ENCODE measurements at regions not wholly inside any gene's neighbourhood (a gene's known extent, or its start where the extent isn't known, plus 50 kb on each side); places are given as distances from the start of the nearest gene placed in this dataset.

- DNase-seq (ENCODE audit: low spot score) = no peak
Measured at GRCh38 chr3:105214590-105214989, 152.1 kb upstream of the ALCAM start.

DNA sequence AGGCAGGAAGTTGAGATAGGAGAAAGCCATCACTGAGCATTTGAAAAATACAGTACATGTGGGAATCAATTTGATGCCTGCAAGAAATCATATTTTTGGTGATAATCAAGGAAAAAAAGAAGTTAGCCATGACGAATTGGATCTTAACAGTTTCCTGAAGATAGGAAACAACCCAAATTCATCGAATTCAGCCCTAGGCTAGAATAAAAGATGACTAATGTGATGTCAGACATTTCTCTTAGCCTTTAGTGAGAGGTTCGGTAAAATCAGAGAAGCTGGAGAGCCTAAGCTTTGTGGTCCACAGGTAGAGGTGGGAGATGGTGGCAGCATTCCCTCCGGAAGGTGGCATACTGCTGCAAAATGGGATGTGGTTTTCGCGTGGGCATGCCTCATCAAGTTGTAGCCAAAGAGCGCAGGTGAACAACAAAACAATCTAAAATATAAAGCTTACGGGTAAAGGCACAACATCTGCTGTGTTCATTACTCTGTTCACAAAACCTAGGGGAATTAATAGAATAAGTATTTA lies 144.1 kb upstream of the ALCAM start:
- DNase-seq (ENCODE audit: low spot score) = no peak

DNA sequence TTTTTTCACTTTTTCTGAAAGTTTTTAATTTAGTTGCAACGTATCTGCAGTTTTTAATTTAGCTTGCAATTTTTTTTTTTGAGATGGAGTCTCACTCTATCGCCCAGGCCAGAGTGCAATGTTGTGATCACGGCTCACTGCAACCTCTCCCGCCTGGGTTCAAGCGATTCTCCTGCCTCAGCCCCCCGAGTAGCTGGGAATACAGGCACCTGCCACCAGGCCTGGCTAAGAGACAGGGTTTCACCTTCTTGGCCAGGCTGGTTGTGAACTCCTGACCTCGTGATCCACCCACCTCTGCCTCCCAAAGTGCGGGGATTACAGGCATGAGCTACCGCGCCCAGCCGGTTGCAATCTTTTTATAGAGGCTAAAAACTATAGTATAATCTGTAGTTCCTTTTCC lies 142.9 kb upstream of the ALCAM start:
- no peak for DNase-seq (ENCODE audit: low spot score)

DNA sequence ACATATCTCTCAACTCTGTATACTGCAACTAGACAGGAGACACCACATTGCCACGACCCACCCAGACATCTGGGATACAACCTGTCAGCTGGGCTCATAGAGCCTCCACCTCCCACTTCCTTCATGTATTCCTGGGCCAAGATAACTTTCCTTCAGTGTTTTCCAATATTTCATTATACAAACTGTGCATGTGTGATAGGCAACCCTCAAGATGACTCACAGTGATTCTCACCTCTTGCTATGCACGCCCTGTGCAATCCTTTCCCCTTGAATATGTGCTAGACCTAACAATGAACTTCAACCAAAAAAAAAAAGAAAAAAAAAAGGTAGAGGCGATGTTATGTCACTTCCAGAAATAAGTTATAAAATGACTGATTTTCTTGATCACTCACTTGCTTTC lies 138.0 kb upstream of the ALCAM start:
- no peak for DNase-seq (ENCODE audit: low spot score)

DNA sequence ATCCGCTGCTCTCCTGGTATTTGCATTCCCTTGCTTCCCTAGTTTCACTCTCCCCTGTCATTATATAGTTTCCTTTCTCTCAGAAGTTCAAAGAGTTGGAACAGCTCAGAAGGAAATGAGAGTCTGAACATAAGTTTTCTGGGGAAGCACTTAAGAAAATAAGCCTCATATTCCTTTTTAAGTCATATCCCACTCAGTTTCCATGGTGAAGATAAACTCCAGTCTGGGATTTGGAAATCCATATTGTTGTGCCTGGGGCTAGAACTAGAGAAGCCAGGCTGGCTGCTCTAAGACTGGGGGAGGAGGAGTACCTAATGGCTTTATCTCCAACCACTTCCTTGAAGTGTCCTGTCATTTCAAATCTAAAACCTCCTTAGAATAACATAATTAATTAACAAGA lies 134.2 kb upstream of the ALCAM start:
- no peak for DNase-seq (ENCODE audit: low spot score)

GRCh38 chr3:105233010-105233409 lies 133.7 kb upstream of the ALCAM start:
- no peak for DNase-seq (ENCODE audit: low spot score)

DNA sequence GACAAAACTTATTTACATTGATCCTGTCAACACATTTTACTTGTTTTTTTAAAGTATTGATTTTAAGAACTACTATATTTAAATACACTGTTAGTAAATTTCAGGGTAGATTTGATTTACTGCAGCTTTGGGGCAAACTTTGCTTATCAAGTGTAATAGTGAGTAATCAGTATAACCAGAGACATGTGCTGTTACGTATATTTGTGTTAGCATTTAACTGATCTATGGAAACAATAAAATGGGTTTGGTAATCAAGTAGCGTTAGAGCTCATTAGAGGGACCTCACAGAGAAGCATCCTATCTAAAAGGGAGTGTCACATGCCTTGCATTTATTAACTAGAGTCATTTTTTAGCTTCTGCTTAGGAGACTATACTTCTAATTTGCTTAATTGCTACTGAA lies 131.5 kb upstream of the ALCAM start:
- no peak for DNase-seq (ENCODE audit: low spot score)

DNA sequence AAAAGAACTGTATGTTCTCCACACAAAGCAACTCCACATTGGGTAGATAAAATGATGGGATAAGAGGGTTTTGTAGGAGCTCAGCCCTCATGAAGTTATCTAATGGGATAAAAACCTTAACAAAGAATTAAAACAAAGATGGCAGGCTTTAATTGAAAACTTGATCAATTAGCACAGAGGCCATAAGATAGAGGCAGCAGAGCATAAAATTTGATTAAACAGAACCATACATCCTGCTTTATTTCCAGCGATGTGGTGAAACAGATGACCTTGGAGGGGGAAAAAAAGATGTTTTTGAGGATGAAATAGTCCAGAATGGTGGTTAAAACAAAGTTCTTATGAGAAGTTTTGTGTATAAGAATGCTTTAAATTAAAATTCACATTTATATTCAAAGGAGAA lies 130.9 kb upstream of the ALCAM start:
- DNase-seq (ENCODE audit: low spot score) = no peak

GRCh38 chr3:105238367-105238766 lies 128.3 kb upstream of the ALCAM start:
- DNase-seq (ENCODE audit: low spot score) = no peak

DNA sequence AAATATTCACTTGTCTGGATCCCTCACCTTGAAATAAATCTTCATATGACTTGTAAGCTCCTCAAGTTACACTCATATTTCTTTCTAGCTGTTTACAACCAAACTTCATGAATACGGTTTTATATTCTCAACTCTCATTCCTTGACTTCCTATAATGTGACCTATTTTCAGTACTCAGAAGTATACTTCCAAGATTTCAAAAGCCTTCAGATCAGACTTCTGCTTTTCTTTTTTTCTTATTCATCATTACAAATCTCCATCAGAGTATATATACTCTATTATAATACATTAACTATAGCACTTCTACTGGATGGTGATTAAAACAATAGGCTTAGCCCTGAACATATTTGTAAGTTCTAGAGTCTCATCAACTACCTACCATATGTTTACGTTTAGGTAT lies 123.6 kb upstream of the ALCAM start:
- DNase-seq (ENCODE audit: low spot score) = no peak

GRCh38 chr3:105246536-105246935 lies 120.2 kb upstream of the ALCAM start:
- no peak for DNase-seq (ENCODE audit: low spot score)

DNA sequence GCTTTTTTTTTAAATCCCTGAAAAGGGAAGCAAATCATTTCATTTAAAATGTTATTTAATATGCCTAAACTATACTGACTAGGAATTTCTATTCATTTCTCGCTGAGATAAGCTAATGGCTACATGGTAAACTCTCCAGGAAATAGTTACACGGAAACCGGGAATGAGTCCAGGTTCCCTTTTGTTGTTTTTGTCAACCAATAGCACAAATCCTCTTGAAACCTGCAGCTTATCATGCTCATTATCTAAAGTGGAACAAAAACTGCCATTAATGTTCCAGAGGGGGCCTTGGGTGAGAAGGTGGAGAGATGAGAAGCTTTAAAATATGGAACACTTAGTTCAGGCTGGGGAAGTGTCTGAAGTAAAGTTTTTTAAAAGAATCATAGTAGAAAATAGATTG lies 113.5 kb upstream of the ALCAM start:
- DNase-seq (ENCODE audit: low spot score) = no peak

- no peak for DNase-seq (ENCODE audit: low spot score)
Measured at GRCh38 chr3:105254154-105254553, 112.6 kb upstream of the ALCAM start.

DNA sequence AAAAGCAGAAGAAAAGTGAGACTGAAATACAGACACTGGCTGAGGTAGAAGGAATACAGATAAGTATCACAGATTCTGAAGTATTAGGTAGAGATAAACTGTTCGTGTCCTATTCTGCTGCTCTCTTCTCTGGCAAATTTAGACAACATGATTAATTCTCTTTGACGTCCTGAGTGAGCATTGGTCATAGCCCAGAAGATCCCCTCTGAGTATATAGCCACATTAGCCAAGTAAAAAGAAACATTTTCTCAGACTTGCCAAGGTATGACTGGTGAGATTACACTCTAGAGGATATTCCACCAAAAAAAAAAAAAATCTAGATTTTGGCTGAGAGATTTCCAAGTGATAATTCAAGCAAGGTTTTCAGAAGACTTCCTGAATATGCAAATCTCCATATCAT lies 111.4 kb upstream of the ALCAM start:
- DNase-seq (ENCODE audit: low spot score) = no peak

- DNase-seq (ENCODE audit: low spot score) = no peak
Measured at GRCh38 chr3:105259496-105259895, 107.2 kb upstream of the ALCAM start.

- DNase-seq (ENCODE audit: low spot score) = no peak
Measured at GRCh38 chr3:105260385-105260784, 106.3 kb upstream of the ALCAM start.

DNA sequence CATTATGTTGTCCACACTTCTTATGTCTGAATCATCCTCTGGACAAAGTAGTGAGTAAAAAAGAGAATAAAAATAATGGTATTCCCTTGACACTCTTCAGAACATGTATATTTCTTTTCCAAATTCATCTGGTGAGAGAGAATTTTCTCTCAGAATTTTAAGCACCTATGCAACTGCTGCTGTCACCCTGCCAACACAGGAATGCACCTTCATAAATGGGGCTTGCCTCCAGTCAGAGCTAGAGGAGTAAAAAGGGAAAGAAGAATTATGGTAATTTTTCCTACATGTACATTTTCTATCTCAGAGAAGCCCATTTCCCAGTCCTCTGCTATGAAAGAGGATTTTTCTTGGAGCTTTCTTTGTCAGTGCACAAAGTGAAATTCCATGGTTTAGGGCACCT lies 92.2 kb upstream of the ALCAM start:
- no peak for DNase-seq (ENCODE audit: low spot score)

GRCh38 chr3:105274958-105275357 lies 91.8 kb upstream of the ALCAM start:
- no peak for DNase-seq (ENCODE audit: low spot score)

GRCh38 chr3:105277656-105278055 lies 89.1 kb upstream of the ALCAM start:
- DNase-seq (ENCODE audit: low spot score) = no peak

GRCh38 chr3:105278688-105279087 lies 88.0 kb upstream of the ALCAM start:
- no peak for DNase-seq (ENCODE audit: low spot score)

- no peak for DNase-seq (ENCODE audit: low spot score)
Measured at GRCh38 chr3:105281989-105282388, 84.7 kb upstream of the ALCAM start.

- no peak for DNase-seq (ENCODE audit: low spot score)
Measured at GRCh38 chr3:105284876-105285275, 81.8 kb upstream of the ALCAM start.

DNA sequence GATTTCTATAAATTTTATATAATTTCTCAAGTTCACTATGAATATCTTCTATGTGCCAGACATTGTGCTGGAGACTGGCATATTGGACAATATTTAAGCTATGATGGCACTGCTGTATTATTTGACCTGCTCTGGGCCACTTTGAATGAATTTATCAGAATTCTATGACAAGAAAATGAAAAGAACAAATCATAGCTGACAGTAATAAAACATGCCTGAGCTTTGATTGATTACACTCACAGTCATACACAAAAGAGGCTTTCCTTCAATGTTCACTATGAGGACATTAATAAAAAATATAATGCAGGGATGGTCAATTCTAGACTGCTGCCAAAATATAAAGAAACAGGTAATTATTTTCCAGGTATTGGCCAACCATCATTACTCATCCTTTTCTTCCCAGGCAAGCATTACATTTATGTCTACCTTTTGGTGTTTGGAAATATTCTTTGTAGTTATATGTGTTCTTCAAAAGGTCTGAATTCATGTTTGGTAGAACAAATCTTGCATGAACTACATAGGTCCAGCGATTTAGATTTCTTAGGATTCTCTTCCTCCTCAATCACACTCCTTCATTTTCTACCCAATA lies 81.0 kb upstream of the ALCAM start:
- no peak for DNase-seq (ENCODE audit: low spot score)

DNA sequence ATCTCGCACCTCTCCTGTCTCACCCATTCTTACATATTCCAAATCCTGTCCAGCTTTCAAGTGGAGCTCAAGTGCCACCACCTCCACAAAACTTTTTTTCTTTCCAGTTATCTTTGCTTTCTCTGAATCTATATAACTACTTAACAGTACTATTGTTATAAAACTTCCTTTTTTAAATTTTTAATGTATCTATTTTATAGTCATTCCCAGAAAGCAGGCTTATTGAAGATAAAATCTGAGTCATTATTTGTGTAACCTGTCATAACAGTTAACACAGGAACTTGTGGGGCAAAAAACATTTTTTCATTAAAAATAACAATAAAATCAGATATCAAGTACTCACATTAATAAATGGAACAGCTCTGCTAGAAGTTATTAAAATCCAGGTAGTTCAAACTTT lies 73.3 kb upstream of the ALCAM start:
- DNase-seq (ENCODE audit: low spot score) = no peak

All from ecto neural progenitor cell (in vitro differentiated cells).